Testis (tissue), 2 donors: ENCODE measurements at regions not wholly inside any gene's neighbourhood (a gene's known extent, or its start where the extent isn't known, plus 50 kb on each side); places are given as distances from the start of the nearest gene placed in this dataset.

Experiments
- DNase-seq: peaks from one replicate; pipeline ENCODE4 v3.0.0-alpha.2; 2019
- H3K27ac ChIP-seq, 2 donors: fragments of 200-600 bp; sonication (generic); one replicate each; pipeline ENCODE4 v1.5.1; 2019
- H3K27me3 ChIP-seq: fragments of 200-600 bp; sonication (generic); one replicate; pipeline ENCODE4 v1.5.1; 2019
- H3K36me3 ChIP-seq: fragments of 200-600 bp; sonication (generic); one replicate; pipeline ENCODE4 v1.5.1; 2017; ENCODE audit warnings: low read depth; ENCODE audit errors: missing control alignments
- H3K4me1 ChIP-seq: fragments of 200-600 bp; sonication (generic); one replicate; pipeline ENCODE4 v1.5.1; 2019
- H3K4me3 ChIP-seq, 2 donors: fragments of 200-600 bp; sonication (generic); one replicate each; pipeline ENCODE4 v1.5.1; 2017 to 2019
- H3K9me3 ChIP-seq: fragments of 200-600 bp; sonication (generic); one replicate; pipeline ENCODE4 v1.5.1; 2017
- POLR2A ChIP-seq: fragments of 450-650 bp; IDR thresholded peaks from one replicate; pipeline ENCODE4 v1.6.1; 2017; ENCODE audit warnings: antibody characterized with exemption, mild to moderate bottlenecking, moderate library complexity
- WGBS, 2 donors: methylation state at CpG; one replicate each; pipeline ENCODE4 v1.1.5; 2018; 5-methylcytosine and 5-hydroxymethylcytosine counted together
- intact Hi-C: fragments of 100-400 bp; cut with DNase I; formaldehyde crosslinking; loops from one replicate; pipeline ENCODE4 v1.15.1; 2023; ENCODE audit warnings: low total_unique reads
- TF ChIP-seq, protein P1 (sequence below), 3 experiments: fragments of 450-650 bp in 2 of 3; fragments of 200-600 bp in 1 of 3; sonication (generic) in 1 of 3; IDR thresholded peaks; one replicate each; pipeline ENCODE4 v1.5.1; 2016 to 2019; ENCODE audit warnings: antibody characterized with exemption in 3 of 3, mild to moderate bottlenecking in 2 of 3, moderate library complexity in 1 of 3

DNA sequence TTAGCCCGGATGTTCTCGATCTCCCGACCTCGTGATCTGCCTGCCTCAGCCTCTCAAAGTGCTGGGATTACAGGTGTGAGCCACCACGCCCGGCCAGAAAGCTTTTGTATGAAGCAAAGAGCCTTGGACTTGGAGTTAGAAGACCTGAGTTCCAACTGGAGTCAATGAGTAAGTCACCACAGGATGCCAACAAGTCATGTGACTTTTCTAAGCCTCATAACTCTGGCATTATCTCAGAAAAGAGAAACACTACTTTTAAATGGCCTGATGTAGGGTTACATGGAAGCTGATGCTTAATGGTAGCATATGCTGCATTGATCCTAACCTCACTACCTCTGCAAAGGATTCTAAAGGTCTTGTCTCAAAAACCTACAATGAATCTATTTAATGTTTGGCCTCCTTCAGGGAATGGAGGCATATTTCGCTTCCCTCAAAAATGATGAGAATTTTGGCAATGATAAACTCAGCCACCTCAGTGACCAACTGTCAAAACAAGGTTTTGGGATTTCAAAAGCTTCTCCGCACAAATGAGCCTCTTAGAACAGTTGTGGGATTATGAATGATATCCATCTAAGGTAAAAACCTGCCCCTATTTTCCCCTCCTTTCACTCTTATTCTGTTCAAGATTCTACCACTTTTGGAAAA is 236.8 kb downstream of the ACTL7B start:
- WGBS, 2 donors: 96 to 97% methylated on average over 8 of the region's 8 CpGs
- DNase-seq: no peak
- no peaks in the 10 kb centered on the region for H3K9me3 ChIP-seq
- intact Hi-C loops: no loop called here
- no peak overlapping the region for H3K4me3 ChIP-seq
- H3K27me3 ChIP-seq: no peaks in the 10 kb centered on the region
- no peaks in the 10 kb centered on the region for H3K4me1 ChIP-seq
- H3K27ac ChIP-seq: no peak overlapping the region
- no peak for TF ChIP-seq POLR2A
- TF ChIP-seq, protein P1, sequence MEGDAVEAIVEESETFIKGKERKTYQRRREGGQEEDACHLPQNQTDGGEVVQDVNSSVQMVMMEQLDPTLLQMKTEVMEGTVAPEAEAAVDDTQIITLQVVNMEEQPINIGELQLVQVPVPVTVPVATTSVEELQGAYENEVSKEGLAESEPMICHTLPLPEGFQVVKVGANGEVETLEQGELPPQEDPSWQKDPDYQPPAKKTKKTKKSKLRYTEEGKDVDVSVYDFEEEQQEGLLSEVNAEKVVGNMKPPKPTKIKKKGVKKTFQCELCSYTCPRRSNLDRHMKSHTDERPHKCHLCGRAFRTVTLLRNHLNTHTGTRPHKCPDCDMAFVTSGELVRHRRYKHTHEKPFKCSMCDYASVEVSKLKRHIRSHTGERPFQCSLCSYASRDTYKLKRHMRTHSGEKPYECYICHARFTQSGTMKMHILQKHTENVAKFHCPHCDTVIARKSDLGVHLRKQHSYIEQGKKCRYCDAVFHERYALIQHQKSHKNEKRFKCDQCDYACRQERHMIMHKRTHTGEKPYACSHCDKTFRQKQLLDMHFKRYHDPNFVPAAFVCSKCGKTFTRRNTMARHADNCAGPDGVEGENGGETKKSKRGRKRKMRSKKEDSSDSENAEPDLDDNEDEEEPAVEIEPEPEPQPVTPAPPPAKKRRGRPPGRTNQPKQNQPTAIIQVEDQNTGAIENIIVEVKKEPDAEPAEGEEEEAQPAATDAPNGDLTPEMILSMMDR (IDR thresholded peaks at IDR 0.05): no peak
- no peaks in the 10 kb centered on the region for H3K36me3 ChIP-seq

DNA sequence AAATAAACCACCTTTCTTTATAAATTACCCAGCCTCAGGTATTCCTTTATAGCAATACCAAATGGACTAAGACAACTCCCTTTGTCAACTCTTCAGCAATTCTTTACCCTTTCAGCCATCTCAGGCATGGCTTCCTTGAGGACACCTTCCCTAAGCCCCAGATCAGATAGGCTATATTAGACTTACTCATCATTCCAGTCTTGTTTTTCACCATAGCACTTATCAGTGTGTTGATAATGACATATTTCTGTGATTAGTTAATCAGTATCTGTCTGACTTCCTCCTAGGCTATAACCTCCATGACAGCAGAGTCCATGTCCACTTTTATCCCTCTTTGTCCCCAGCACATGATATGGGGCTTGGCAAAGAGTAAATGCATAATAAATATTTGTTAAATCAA is 238.1 kb downstream of the ACTL7B start:
- Histone ChIP-seq H3K36me3 (no peaks in the 10 kb centered on the region), H3K4me3 (no peak overlapping the region), H3K4me1 (no peaks in the 10 kb centered on the region), H3K27ac (no peak overlapping the region), H3K27me3 (no peaks in the 10 kb centered on the region), H3K9me3 (no peaks in the 10 kb centered on the region)
- no peak for TF ChIP-seq POLR2A
- TF ChIP-seq, protein P1 (IDR thresholded peaks at IDR 0.05): no peak
- DNase-seq: no peak
- intact Hi-C loops: no loop called here

DNA sequence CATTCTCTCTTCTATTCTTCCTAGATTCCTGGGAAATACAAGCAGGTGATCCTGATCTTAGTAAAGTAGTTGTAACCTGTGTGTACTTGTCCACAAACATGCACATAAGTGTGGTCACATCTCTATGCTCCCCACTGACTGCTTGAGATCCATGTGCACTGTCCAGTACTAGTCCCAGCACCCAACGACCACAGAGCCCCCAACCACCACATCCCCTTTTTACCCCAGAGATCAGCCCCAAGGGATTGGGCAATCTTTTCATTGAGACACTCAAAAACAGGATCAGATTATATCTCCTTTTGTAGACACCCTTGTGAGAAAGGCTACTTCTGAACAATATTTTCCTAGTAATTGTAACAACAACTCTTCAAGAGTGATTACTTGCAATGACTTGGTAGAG is 240.6 kb downstream of the ACTL7B start:
- no peaks in the 10 kb centered on the region for H3K36me3 ChIP-seq
- intact Hi-C loops: no loop called here
- H3K4me1 ChIP-seq: no peaks in the 10 kb centered on the region
- no peak overlapping the region for H3K4me3 ChIP-seq
- DNase-seq: no peak
- no peaks in the 10 kb centered on the region for H3K9me3 ChIP-seq
- H3K27ac ChIP-seq: no peak overlapping the region
- 77 to 94% methylated on average over 1 of the region's 1 CpG for WGBS, 2 donors
- no peak for TF ChIP-seq POLR2A
- TF ChIP-seq, protein P1 (IDR thresholded peaks at IDR 0.05): no peak
- H3K27me3 ChIP-seq: no peaks in the 10 kb centered on the region

DNA sequence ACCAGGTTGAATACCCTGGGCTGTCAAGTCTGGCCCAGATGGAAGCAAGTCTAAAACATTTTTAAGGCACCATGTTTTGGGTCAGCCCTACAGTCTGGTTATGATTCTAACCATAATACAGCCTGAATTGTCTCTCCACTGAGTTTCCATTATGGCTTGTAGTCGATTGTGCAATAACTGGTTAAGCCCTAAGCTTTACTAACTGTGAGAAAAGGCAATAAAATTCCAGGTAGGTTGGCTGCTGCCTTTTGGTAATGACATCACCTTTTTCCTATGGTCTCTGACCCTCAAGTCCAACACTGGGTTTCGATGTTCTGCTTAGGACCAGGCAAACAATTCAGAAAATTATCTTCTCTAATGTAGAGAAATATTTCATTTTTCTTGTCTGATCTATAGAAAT is 243.3 kb downstream of the ACTL7B start:
- 82 to 87% methylated on average over 2 of the region's 2 CpGs for WGBS, 2 donors
- no peaks in the 10 kb centered on the region for H3K4me1 ChIP-seq
- TF ChIP-seq, protein P1 (IDR thresholded peaks at IDR 0.05): no peak
- no peak for TF ChIP-seq POLR2A
- no peak overlapping the region for H3K27ac ChIP-seq
- DNase-seq: no peak
- no peaks in the 10 kb centered on the region for H3K36me3 ChIP-seq
- intact Hi-C loops: no loop called here
- no peaks in the 10 kb centered on the region for H3K9me3 ChIP-seq
- H3K4me3 ChIP-seq: no peak overlapping the region
- H3K27me3 ChIP-seq: no peaks in the 10 kb centered on the region

DNA sequence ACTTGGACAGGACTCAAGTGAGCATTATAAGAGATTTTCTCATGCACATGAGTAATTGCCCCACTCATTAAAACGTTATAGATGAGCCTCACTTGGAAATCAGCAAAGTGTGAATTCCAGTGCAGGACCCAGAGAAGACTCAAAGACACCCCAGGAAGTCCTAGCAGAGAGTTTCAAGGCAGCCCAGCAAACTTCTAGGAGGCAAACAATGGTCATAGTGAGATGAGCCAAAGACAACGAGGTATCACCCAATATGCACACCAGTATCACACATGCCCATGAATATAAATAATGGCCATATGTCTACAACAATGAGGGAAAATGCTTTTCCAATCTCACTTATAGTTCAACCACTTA is 245.9 kb downstream of the ACTL7B start:
- no peak overlapping the region for H3K27ac ChIP-seq
- H3K36me3 ChIP-seq: no peaks in the 10 kb centered on the region
- TF ChIP-seq POLR2A: no peak
- TF ChIP-seq, protein P1 (IDR thresholded peaks at IDR 0.05): no peak
- H3K4me3 ChIP-seq: no peak overlapping the region
- no peaks in the 10 kb centered on the region for H3K9me3 ChIP-seq
- 55 to 72% methylated on average over 2 of the region's 2 CpGs for WGBS, 2 donors
- DNase-seq: no peak
- H3K4me1 ChIP-seq: no peaks in the 10 kb centered on the region
- intact Hi-C loops: no loop called here
- H3K27me3 ChIP-seq: no peaks in the 10 kb centered on the region
